GM19463 (cell line): ENCODE measurements at regions not wholly inside any gene's neighbourhood (a gene's known extent, or its start where the extent isn't known, plus 50 kb on each side); places are given as distances from the start of the nearest gene placed in this dataset.
"Not testable (repeated sequence)": the region's sequence is repeated elsewhere in the genome, so short reads cannot be mapped to it uniquely, and the experiment has no call there.

Source experiments
- ATAC-seq: cut with Tn5 transposase; IDR thresholded peaks from one replicate; pipeline ENCODE4 v1.9.1; 2021; ENCODE audit warnings: mild to moderate bottlenecking, moderate library complexity; ENCODE audit not compliant: unreplicated experiment

- no peak for ATAC-seq
These were observed 83.2 kb downstream of the MANEA start for GRCh38 chr6:95660544-95660943.

GRCh38 chr6:95670011-95670463, 92.7 kb downstream of the MANEA start:
- ATAC-seq, result no peak

GRCh38 chr6:95676011-95676628, 98.8 kb downstream of the MANEA start:
- no peak for ATAC-seq

GRCh38 chr6:95679981-95680380, 102.6 kb downstream of the MANEA start:
- no peak for ATAC-seq

GRCh38 chr6:95681736-95682135, 104.4 kb downstream of the MANEA start:
- no peak for ATAC-seq

- ATAC-seq, result no peak
These were observed 105.1 kb downstream of the MANEA start for GRCh38 chr6:95682476-95682875.

GRCh38 chr6:95685822-95686221, 108.5 kb downstream of the MANEA start:
- no peak for ATAC-seq

- ATAC-seq, result no peak
These were observed 108.9 kb downstream of the MANEA start for GRCh38 chr6:95686272-95686671.

GRCh38 chr6:95686895-95687294, 109.6 kb downstream of the MANEA start:
- no peak for ATAC-seq

- ATAC-seq, result no peak
These were observed 110.5 kb downstream of the MANEA start for GRCh38 chr6:95687839-95688238.

GRCh38 chr6:95690328-95690727, 113.0 kb downstream of the MANEA start:
- peak; percentile 73 for ATAC-seq

GRCh38 chr6:95693108-95693507, 115.8 kb downstream of the MANEA start:
- ATAC-seq, result no peak

- ATAC-seq, result no peak
These were observed 120.9 kb downstream of the MANEA start for GRCh38 chr6:95698271-95698670.

- ATAC-seq, result no peak
These were observed 146.3 kb downstream of the MANEA start for GRCh38 chr6:95723638-95724037.

GRCh38 chr6:95725344-95725743, 148.0 kb downstream of the MANEA start:
- ATAC-seq, result no peak

GRCh38 chr6:95740157-95740556, 162.8 kb downstream of the MANEA start:
- ATAC-seq, result no peak

- no peak for ATAC-seq
These were observed 163.7 kb downstream of the MANEA start for GRCh38 chr6:95741045-95741444.

- ATAC-seq, result no peak
These were observed 165.5 kb downstream of the MANEA start for GRCh38 chr6:95742767-95743289.

- ATAC-seq, result no peak
These were observed 166.3 kb downstream of the MANEA start for GRCh38 chr6:95743591-95743990.

GRCh38 chr6:95758236-95759069, 181.1 kb downstream of the MANEA start:
- ATAC-seq, result not testable (repeated sequence)

- ATAC-seq, result no peak
These were observed 190.6 kb downstream of the MANEA start for GRCh38 chr6:95767897-95768463.

- ATAC-seq, result no peak
These were observed 191.2 kb downstream of the MANEA start for GRCh38 chr6:95768539-95768938.
